Spleen (tissue), 7 donors: ENCODE measurements at regions not wholly inside any gene's neighbourhood (a gene's known extent, or its start where the extent isn't known, plus 50 kb on each side); places are given as distances from the start of the nearest gene placed in this dataset.

Source experiments
- POLR2A ChIP-seq, 3 donors: fragments of 450-650 bp; IDR thresholded peaks; one replicate each; pipeline ENCODE4 v1.5.1; 2017; ENCODE audit warnings: antibody characterized with exemption in 3 of 3, mild to moderate bottlenecking in 1 of 3
- POLR2AphosphoS5 ChIP-seq, 3 donors: sonication (generic); formaldehyde crosslinking; IDR thresholded peaks; one replicate each; pipeline ENCODE4 v1.5.1; 2017; ENCODE audit warnings: antibody characterized with exemption in 3 of 3
- TF ChIP-seq, protein P1 (sequence below), 11 experiments: fragments of 200-600 bp in 7 of 11; fragments of 450-650 bp in 4 of 11; sonication (generic) in 4 of 11; IDR thresholded peaks in 8 of 11; conservative IDR thresholded peaks in 3 of 11; 1 replicate in 7 of 11; 2 replicates in 4 of 11; pipeline versions ENCODE4 v1.4.0 to v1.8.0; 2016 to 2021; ENCODE audit warnings: antibody characterized with exemption in 11 of 11, inconsistent platforms in 4 of 11, mild to moderate bottlenecking in 1 of 11
- donor health status: DM: no; HTN: no; CAD: no; lungs with moderate emphysema.
- donor health status: DM: no; HTN: no; CAD: no.
- donor health status: DM: no; HTN: no; CAD: no.

DNA sequence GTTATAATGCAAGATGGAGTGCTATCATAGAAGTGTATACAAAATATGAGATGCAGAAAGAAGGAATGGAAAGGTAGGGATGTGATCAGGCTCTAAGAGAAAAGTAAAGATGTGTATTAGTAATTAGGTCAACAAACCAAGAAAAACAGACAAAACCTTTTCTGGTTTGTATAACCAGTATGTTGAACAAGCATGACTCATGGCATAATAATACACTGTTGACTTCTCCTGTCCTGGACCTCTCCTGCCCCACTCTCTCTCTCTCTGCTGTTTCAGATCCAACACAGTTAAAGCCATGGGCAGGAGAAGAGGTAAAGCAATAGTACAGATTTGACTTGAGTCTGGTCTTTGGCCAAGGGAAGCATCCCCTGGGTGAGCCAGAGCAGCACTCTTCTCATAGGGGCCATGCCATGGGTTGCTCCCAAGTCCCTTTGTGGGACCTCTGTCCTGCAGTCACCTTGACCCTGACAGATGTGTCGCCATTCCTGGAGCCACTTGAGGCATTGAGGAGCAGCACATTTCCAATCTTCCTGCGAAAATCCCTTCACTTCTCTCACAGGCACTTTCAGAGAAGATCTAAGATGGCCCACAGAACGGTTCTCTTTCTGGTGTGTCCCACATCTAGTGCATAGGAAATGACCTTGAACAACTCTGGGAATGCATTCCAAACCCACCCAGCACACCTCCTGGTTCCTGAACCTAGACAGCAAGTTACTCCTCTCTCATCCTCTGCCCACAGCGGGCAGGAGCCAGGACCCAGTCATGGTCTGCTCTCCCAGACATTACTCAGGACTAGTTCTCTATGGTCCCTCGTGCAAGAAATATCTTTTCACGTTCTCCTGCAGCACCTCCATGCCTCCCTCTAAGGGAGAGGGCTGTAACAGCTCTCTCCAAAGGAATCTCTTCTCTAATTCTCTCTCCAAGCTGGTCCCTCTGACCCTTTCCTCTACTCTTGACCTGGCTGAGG lies 58.2 kb upstream of the PRSS23 start:
- TF ChIP-seq, protein P1, sequence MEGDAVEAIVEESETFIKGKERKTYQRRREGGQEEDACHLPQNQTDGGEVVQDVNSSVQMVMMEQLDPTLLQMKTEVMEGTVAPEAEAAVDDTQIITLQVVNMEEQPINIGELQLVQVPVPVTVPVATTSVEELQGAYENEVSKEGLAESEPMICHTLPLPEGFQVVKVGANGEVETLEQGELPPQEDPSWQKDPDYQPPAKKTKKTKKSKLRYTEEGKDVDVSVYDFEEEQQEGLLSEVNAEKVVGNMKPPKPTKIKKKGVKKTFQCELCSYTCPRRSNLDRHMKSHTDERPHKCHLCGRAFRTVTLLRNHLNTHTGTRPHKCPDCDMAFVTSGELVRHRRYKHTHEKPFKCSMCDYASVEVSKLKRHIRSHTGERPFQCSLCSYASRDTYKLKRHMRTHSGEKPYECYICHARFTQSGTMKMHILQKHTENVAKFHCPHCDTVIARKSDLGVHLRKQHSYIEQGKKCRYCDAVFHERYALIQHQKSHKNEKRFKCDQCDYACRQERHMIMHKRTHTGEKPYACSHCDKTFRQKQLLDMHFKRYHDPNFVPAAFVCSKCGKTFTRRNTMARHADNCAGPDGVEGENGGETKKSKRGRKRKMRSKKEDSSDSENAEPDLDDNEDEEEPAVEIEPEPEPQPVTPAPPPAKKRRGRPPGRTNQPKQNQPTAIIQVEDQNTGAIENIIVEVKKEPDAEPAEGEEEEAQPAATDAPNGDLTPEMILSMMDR (IDR thresholded peaks at IDR 0.05 in 8 of 11, conservative IDR thresholded peaks at IDR 0.05 in 3 of 11) = no peak
- no peak for TF ChIP-seq POLR2A (IDR thresholded peaks at IDR 0.05)
- TF ChIP-seq POLR2AphosphoS5 (IDR thresholded peaks at IDR 0.05) = no peak
